HEK293 (cell line): ENCODE measurements at regions not wholly inside any gene's neighbourhood (a gene's known extent, or its start where the extent isn't known, plus 50 kb on each side); places are given as distances from the start of the nearest gene placed in this dataset.

Experiments used
- CTCF ChIA-PET: fragments of 350-600 bp; formaldehyde crosslinking; extraction: SDS; loops from one replicate; lab custom pipeline; 2021; ENCODE audit warnings: antibody characterized with exemption; lab: Yijun Ruan, JAX
- POLR2A ChIA-PET: fragments of 300-600 bp; formaldehyde crosslinking; extraction: SDS; loops from one replicate; lab custom pipeline; 2020; ENCODE audit warnings: antibody characterized with exemption, inconsistent platforms; lab: Yijun Ruan, JAX
- H3K27ac ChIP-seq: fragments of 200-500 bp; sonication (Bioruptor generic); 2 replicates; pipeline ENCODE4 v1.5.1; 2014; ENCODE audit warnings: low read depth, low read length, control low read depth, inconsistent platforms; ENCODE audit errors: extremely low read depth
- H3K36me3 ChIP-seq, 2 experiments: fragments of 200-500 bp in 1 of 2; sonication (Bioruptor generic) in 1 of 2; 1 replicate in 1 of 2; 2 replicates in 1 of 2; pipeline ENCODE4 v1.5.1; 2014 to 2017; ENCODE audit warnings: inconsistent platforms in 2 of 2, low read length in 2 of 2; ENCODE audit not compliant: control insufficient read depth in 2 of 2, insufficient read depth in 1 of 2
- H3K4me1 ChIP-seq: fragments of 200-500 bp; sonication (Bioruptor generic); 2 replicates; pipeline ENCODE4 v1.5.1; 2014; ENCODE audit warnings: mild to moderate bottlenecking, low read length, inconsistent platforms; ENCODE audit not compliant: control insufficient read depth, insufficient read depth
- H3K4me3 ChIP-seq: 2 replicates; pipeline ENCODE4 v1.5.1; 2011; ENCODE audit warnings: low read depth, mild to moderate bottlenecking, control low read depth, low read length, moderate library complexity
- H3K9me3 ChIP-seq: fragments of 200-500 bp; sonication (Bioruptor generic); 2 replicates; pipeline ENCODE4 v1.5.1; 2014; ENCODE audit warnings: low read depth, low read length, inconsistent platforms; ENCODE audit not compliant: control insufficient read depth, insufficient read depth
- ATF2 ChIP-seq: fragments of 450-650 bp; formaldehyde crosslinking; IDR thresholded peaks from 2 replicates; pipeline ENCODE4 v1.5.1; 2016; ENCODE audit warnings: missing biosample characterization, missing genetic modification characterization, low read depth
- BCL11A ChIP-seq: fragments of 450-650 bp; formaldehyde crosslinking; IDR thresholded peaks from 2 replicates; pipeline ENCODE4 v1.5.1; 2016; ENCODE audit warnings: low read depth, missing biosample characterization, missing genetic modification characterization
- EGR2 ChIP-seq: fragments of 450-650 bp; formaldehyde crosslinking; IDR thresholded peaks from 2 replicates; pipeline ENCODE4 v1.5.1; 2016; ENCODE audit warnings: low read depth, missing biosample characterization, missing genetic modification characterization
- ELK4 ChIP-seq: IDR thresholded peaks from 2 replicates; pipeline ENCODE4 v1.6.1; 2011; ENCODE audit warnings: mild to moderate bottlenecking, low read depth, low read length, borderline replicate concordance
- GLI2 ChIP-seq: fragments of 450-650 bp; formaldehyde crosslinking; IDR thresholded peaks from 2 replicates; pipeline ENCODE4; 2017; ENCODE audit warnings: missing biosample characterization, missing genetic modification characterization, low read depth, borderline replicate concordance
- INSM2 ChIP-seq: fragments of 450-650 bp; formaldehyde crosslinking; IDR thresholded peaks from 2 replicates; pipeline ENCODE4 v1.5.1; 2016; ENCODE audit warnings: missing biosample characterization, missing genetic modification characterization
- KLF16 ChIP-seq: fragments of 450-650 bp; formaldehyde crosslinking; IDR thresholded peaks from 2 replicates; pipeline ENCODE4 v1.5.1; 2017; ENCODE audit warnings: missing biosample characterization, missing genetic modification characterization
- OVOL3 ChIP-seq: fragments of 450-650 bp; formaldehyde crosslinking; IDR thresholded peaks from 2 replicates; pipeline ENCODE4 v1.5.1; 2016; ENCODE audit warnings: missing biosample characterization, missing genetic modification characterization
- ZBTB11 ChIP-seq: fragments of 450-650 bp; formaldehyde crosslinking; conservative IDR thresholded peaks from 2 replicates; pipeline ENCODE4 v1.5.1; 2016; ENCODE audit warnings: low read depth, missing biosample characterization, missing genetic modification characterization
- ZBTB7A ChIP-seq: fragments of 450-650 bp; formaldehyde crosslinking; IDR thresholded peaks from 2 replicates; pipeline ENCODE4 v1.5.1; 2016; ENCODE audit warnings: low read depth, missing biosample characterization, missing genetic modification characterization
- ZNF184 ChIP-seq: fragments of 450-650 bp; IDR thresholded peaks from 2 replicates; pipeline ENCODE4 v1.5.1; 2018; ENCODE audit warnings: missing biosample characterization, mild to moderate bottlenecking, missing genetic modification characterization
- ZNF202 ChIP-seq: fragments of 450-650 bp; formaldehyde crosslinking; IDR thresholded peaks from 2 replicates; pipeline ENCODE4 v1.5.1; 2016; ENCODE audit warnings: missing biosample characterization, missing genetic modification characterization, borderline replicate concordance
- ZNF280C ChIP-seq: fragments of 450-650 bp; formaldehyde crosslinking; IDR thresholded peaks from 2 replicates; pipeline ENCODE4 v1.5.1; 2016; ENCODE audit warnings: missing biosample characterization, missing genetic modification characterization
- ZNF311 ChIP-seq: fragments of 450-650 bp; formaldehyde crosslinking; IDR thresholded peaks from 2 replicates; pipeline ENCODE4 v1.5.1; 2017; ENCODE audit warnings: missing biosample characterization, missing genetic modification characterization, borderline replicate concordance
- ZNF335 ChIP-seq: fragments of 450-650 bp; formaldehyde crosslinking; conservative IDR thresholded peaks from 2 replicates; pipeline ENCODE4 v1.5.1; 2016; ENCODE audit warnings: missing biosample characterization, missing genetic modification characterization
- ZNF37A ChIP-seq: fragments of 450-650 bp; IDR thresholded peaks from 2 replicates; pipeline ENCODE4 v1.5.1; 2018; ENCODE audit warnings: missing biosample characterization, missing genetic modification characterization
- ZNF518A ChIP-seq: fragments of 450-650 bp; formaldehyde crosslinking; conservative IDR thresholded peaks from 2 replicates; pipeline ENCODE4 v1.5.1; 2016; ENCODE audit warnings: low read depth, missing biosample characterization, missing genetic modification characterization
- ZNF521 ChIP-seq: fragments of 450-650 bp; formaldehyde crosslinking; IDR thresholded peaks from 2 replicates; pipeline ENCODE4 v1.5.1; 2017; ENCODE audit warnings: missing biosample characterization, mild to moderate bottlenecking, missing genetic modification characterization
- ZNF555 ChIP-seq: fragments of 450-650 bp; formaldehyde crosslinking; conservative IDR thresholded peaks from 2 replicates; pipeline ENCODE4 v1.5.1; 2017; ENCODE audit warnings: missing biosample characterization, mild to moderate bottlenecking, missing genetic modification characterization, inconsistent platforms
- ZNF560 ChIP-seq: fragments of 450-650 bp; formaldehyde crosslinking; IDR thresholded peaks from 2 replicates; pipeline ENCODE4 v1.5.1; 2017; ENCODE audit warnings: missing biosample characterization, missing genetic modification characterization, borderline replicate concordance
- ZNF561 ChIP-seq: fragments of 450-650 bp; IDR thresholded peaks from 2 replicates; pipeline ENCODE4 v1.5.1; 2018; ENCODE audit warnings: missing biosample characterization, missing genetic modification characterization, borderline replicate concordance
- ZNF596 ChIP-seq: fragments of 450-650 bp; IDR thresholded peaks from 2 replicates; pipeline ENCODE4 v1.5.0; 2018; ENCODE audit warnings: missing biosample characterization, mild to moderate bottlenecking, missing genetic modification characterization, moderate library complexity
- ZNF768 ChIP-seq: fragments of 450-650 bp; formaldehyde crosslinking; IDR thresholded peaks from 2 replicates; pipeline ENCODE4 v1.5.1; 2018; ENCODE audit warnings: missing biosample characterization, mild to moderate bottlenecking, missing genetic modification characterization

GRCh38 chr13:33746867-33747266 lies 71.1 kb upstream of the RFC3 start (continued):
- TF ChIP-seq ZNF518A (tag by site-specific recombination) (0 out of 2 replicates have a peak, but pooled peaks have one; percentile 27), ZNF335 (no peak), ZNF202 (tag by site-specific recombination) (no peak; the same call in 1 of the 2 replicates), ZNF280C (no peak), ZNF560 (tag by site-specific recombination) (no peak), ZNF311 (tag by site-specific recombination) (no peak), ZNF596 (no peak), ZBTB11 (tag by site-specific recombination) (no peak), ZNF37A (no peak)

- H3K27ac ChIP-seq, result no peak overlapping the region
- H3K36me3 ChIP-seq, result no peaks in the 10 kb centered on the region
- POLR2A ChIA-PET, result no interaction called here
- CTCF ChIA-PET, result no interaction called here
- H3K4me3 ChIP-seq, result no peak overlapping the region
- H3K9me3 ChIP-seq, result no peaks in the 10 kb centered on the region
- no peaks in the 10 kb centered on the region for H3K4me1 ChIP-seq
- TF ChIP-seq BCL11A (tag by site-specific recombination), result no peak
- TF ChIP-seq ELK4, result no peak
- no peak for TF ChIP-seq ZNF521 (tag by site-specific recombination)
- TF ChIP-seq EGR2 (tag by site-specific recombination), result no peak
- TF ChIP-seq INSM2, result no peak
- no peak for TF ChIP-seq KLF16 (tag by site-specific recombination)
- TF ChIP-seq ZBTB7A, result no peak
- TF ChIP-seq ZNF768, result no peak
- TF ChIP-seq ZNF184 (tag by site-specific recombination), result no peak
- TF ChIP-seq ATF2, result no peak
- TF ChIP-seq OVOL3 (tag by site-specific recombination), result no peak
- TF ChIP-seq GLI2 (tag by site-specific recombination), result no peak
- no peak for TF ChIP-seq ZNF561 (tag by site-specific recombination)
- TF ChIP-seq ZNF555 (tag by site-specific recombination), result no peak
These were observed 66.8 kb upstream of the RFC3 start for GRCh38 chr13:33751151-33751550.
